Liver (tissue), 8 donors: ENCODE measurements at regions not wholly inside any gene's neighbourhood (a gene's known extent, or its start where the extent isn't known, plus 50 kb on each side); places are given as distances from the start of the nearest gene placed in this dataset.

Experiments
- DNase-seq: peaks from one replicate; pipeline ENCODE4 v3.0.0-alpha.2; 2017; ENCODE audit warnings: low spot score
- H3K27ac ChIP-seq, 2 donors: one replicate each; pipeline ENCODE4 v1.7.0; 2013; ENCODE audit warnings: inconsistent platforms in 2 of 2, low read length in 2 of 2, control low read depth in 1 of 2, low read depth in 1 of 2, mild to moderate bottlenecking in 1 of 2
- H3K27me3 ChIP-seq, 4 donors: one replicate each; pipeline versions ENCODE4 v1.6.1 to v1.7.0; 2013; ENCODE audit warnings: low read length in 3 of 4, inconsistent platforms in 1 of 4, mild to moderate bottlenecking in 1 of 4, moderate library complexity in 1 of 4; ENCODE audit not compliant: control insufficient read depth in 4 of 4, insufficient read depth in 4 of 4
- H3K36me3 ChIP-seq, 4 donors: one replicate each; pipeline versions ENCODE4 v1.6.1 to v1.7.0; 2013; ENCODE audit warnings: low read length in 3 of 4, mild to moderate bottlenecking in 3 of 4, low read depth in 1 of 4, moderate library complexity in 1 of 4; ENCODE audit not compliant: control insufficient read depth in 4 of 4, insufficient read depth in 3 of 4
- H3K4me1 ChIP-seq, 4 donors: one replicate each; pipeline versions ENCODE4 v1.6.1 to v1.7.0; 2013; ENCODE audit warnings: low read length in 3 of 4, mild to moderate bottlenecking in 3 of 4, moderate library complexity in 1 of 4; ENCODE audit not compliant: control insufficient read depth in 4 of 4, insufficient read depth in 4 of 4
- H3K4me3 ChIP-seq, 3 donors: one replicate each; pipeline versions ENCODE4 v1.6.1 to v1.7.0; 2013; ENCODE audit warnings: low read length in 3 of 3, control low read depth in 1 of 3, low read depth in 1 of 3, mild to moderate bottlenecking in 1 of 3
- H3K9ac ChIP-seq, 2 donors: one replicate each; pipeline ENCODE4 v1.7.0; 2013; ENCODE audit warnings: low read length in 2 of 2, mild to moderate bottlenecking in 2 of 2, moderate library complexity in 2 of 2, control low read depth in 1 of 2, low read depth in 1 of 2
- H3K9me3 ChIP-seq, 4 donors: one replicate each; pipeline versions ENCODE4 v1.6.1 to v1.7.0; 2013; ENCODE audit warnings: low read length in 3 of 4; ENCODE audit not compliant: control insufficient read depth in 4 of 4
- ATF3 ChIP-seq: IDR thresholded peaks from 2 replicates; pipeline ENCODE4 v1.6.1; 2016; ENCODE audit warnings: antibody characterized with exemption
- CTCF ChIP-seq: fragments of 150-350 bp; IDR thresholded peaks from 2 replicates; pipeline ENCODE4 v1.5.1; 2017; ENCODE audit warnings: improper control_type of control experiment, low read depth, low read length; ENCODE audit not compliant: missing input control
- EGR1 ChIP-seq, 2 donors: IDR thresholded peaks; 2 replicates each; pipeline ENCODE4 v1.6.1; 2016 to 2018; ENCODE audit warnings: antibody characterized with exemption in 2 of 2, low read depth in 2 of 2
- FOXA1 ChIP-seq: IDR thresholded peaks from 2 replicates; pipeline ENCODE4 v1.6.1; 2016; ENCODE audit warnings: antibody characterized with exemption
- FOXA2 ChIP-seq: IDR thresholded peaks from 2 replicates; pipeline ENCODE4 v1.6.1; 2016; ENCODE audit warnings: antibody characterized with exemption
- GABPA ChIP-seq, 2 donors: IDR thresholded peaks in 1 of 2; conservative IDR thresholded peaks in 1 of 2; 2 replicates each; pipeline ENCODE4 v1.6.1; 2016; ENCODE audit warnings: antibody characterized with exemption in 2 of 2, mild to moderate bottlenecking in 1 of 2, moderate library complexity in 1 of 2
- HNF4G ChIP-seq: IDR thresholded peaks from 2 replicates; pipeline ENCODE4 v1.6.1; 2016; ENCODE audit warnings: antibody characterized with exemption
- JUND ChIP-seq, 2 donors: IDR thresholded peaks; 2 replicates each; pipeline ENCODE4 v1.6.1; 2016; ENCODE audit warnings: antibody characterized with exemption in 2 of 2
- MAX ChIP-seq: IDR thresholded peaks from 2 replicates; pipeline ENCODE4 v1.6.1; 2016; ENCODE audit warnings: antibody characterized with exemption
- NR2F2 ChIP-seq: IDR thresholded peaks from 2 replicates; pipeline ENCODE4 v1.6.1; 2016; ENCODE audit warnings: antibody characterized with exemption
- RAD21 ChIP-seq, 2 donors: IDR thresholded peaks; 2 replicates each; pipeline ENCODE4 v1.6.1; 2016; ENCODE audit warnings: antibody characterized with exemption in 2 of 2, mild to moderate bottlenecking in 2 of 2
- REST ChIP-seq: IDR thresholded peaks from 2 replicates; pipeline ENCODE4 v1.6.1; 2016; ENCODE audit warnings: antibody characterized with exemption, mild to moderate bottlenecking
- RXRA ChIP-seq, 2 donors: IDR thresholded peaks; 2 replicates each; pipeline ENCODE4 v1.6.1; 2017 to 2018; ENCODE audit warnings: antibody characterized with exemption in 2 of 2, mild to moderate bottlenecking in 1 of 2
- TAF1 ChIP-seq: conservative IDR thresholded peaks from 2 replicates; pipeline ENCODE4 v1.6.1; 2016; ENCODE audit warnings: antibody characterized with exemption, mild to moderate bottlenecking
- YY1 ChIP-seq: IDR thresholded peaks from 2 replicates; pipeline ENCODE4 v1.6.1; 2016; ENCODE audit warnings: antibody characterized with exemption, mild to moderate bottlenecking
- ZBTB33 ChIP-seq: IDR thresholded peaks from 2 replicates; pipeline ENCODE4 v1.6.1; 2016; ENCODE audit warnings: antibody characterized with exemption
- WGBS: extraction: QIAGEN DNeasy Blood & Tissue Kit; methylation state at CpG from one replicate; pipeline ENCODE4 v1.1.7; 2013; 5-methylcytosine and 5-hydroxymethylcytosine counted together
- donor health status: healthy.
- donor health status: healthy.
- donor health status: healthy.
- donor health status: healthy.
- donor health status: healthy.

- no peak overlapping the region for H3K9ac ChIP-seq
- H3K27ac ChIP-seq = no peak overlapping the region
- 83% methylated on average over 2 of the region's 2 CpGs for WGBS
- H3K4me1 ChIP-seq = no peaks in the 10 kb centered on the region
- TF ChIP-seq JUND (IDR thresholded peaks at IDR 0.05) (no peak), FOXA1 (no peak), HNF4G (no peak), GABPA (IDR thresholded peaks at IDR 0.05 in 1 of 2, conservative IDR thresholded peaks at IDR 0.05 in 1 of 2) (no peak), REST (no peak), RAD21 (IDR thresholded peaks at IDR 0.05) (no peak), TAF1 (no peak), RXRA (IDR thresholded peaks at IDR 0.05) (no peak)
- H3K36me3 ChIP-seq = no peaks in the 10 kb centered on the region
- H3K4me3 ChIP-seq = no peak overlapping the region
- no peaks in the 10 kb centered on the region for H3K27me3 ChIP-seq
- DNase-seq = no peak
- H3K9me3 ChIP-seq = no peaks in the 10 kb centered on the region
These were observed 147.1 kb upstream of the SESN3 start for GRCh38 chr11:95378111-95378510.

GRCh38 chr11:95375886-95376285 is 144.9 kb upstream of the SESN3 start:
- no peak overlapping the region for H3K27ac ChIP-seq
- no peaks in the 10 kb centered on the region for H3K9me3 ChIP-seq
- no peaks in the 10 kb centered on the region for H3K27me3 ChIP-seq
- no peaks in the 10 kb centered on the region for H3K4me1 ChIP-seq
- WGBS = 29% methylated on average over 3 of the region's 3 CpGs
- H3K9ac ChIP-seq = no peak overlapping the region
- no peak for DNase-seq
- H3K36me3 ChIP-seq = no peaks in the 10 kb centered on the region
- no peak overlapping the region for H3K4me3 ChIP-seq
- TF ChIP-seq CTCF = no peak
- TF ChIP-seq TAF1 = no peak
- TF ChIP-seq FOXA1 = no peak
- no peak for TF ChIP-seq RAD21 (IDR thresholded peaks at IDR 0.05)
- TF ChIP-seq MAX = no peak
- TF ChIP-seq JUND (IDR thresholded peaks at IDR 0.05) = no peak
- no peak for TF ChIP-seq HNF4G
- TF ChIP-seq ATF3 = no peak
- TF ChIP-seq NR2F2 = no peak

- no peaks in the 10 kb centered on the region for H3K4me1 ChIP-seq
- H3K4me3 ChIP-seq = no peak overlapping the region
- no peaks in the 10 kb centered on the region for H3K36me3 ChIP-seq
- no peak for DNase-seq
- H3K9me3 ChIP-seq = no peaks in the 10 kb centered on the region
- H3K9ac ChIP-seq = no peak overlapping the region
- no peak overlapping the region for H3K27ac ChIP-seq
- no peaks in the 10 kb centered on the region for H3K27me3 ChIP-seq
- 89% methylated on average over 1 of the region's 1 CpG for WGBS
- TF ChIP-seq EGR1 (IDR thresholded peaks at IDR 0.05; ENCODE audit: low read depth in 2 of 2) (no peak), JUND (IDR thresholded peaks at IDR 0.05) (no peak), ATF3 (no peak), RXRA (IDR thresholded peaks at IDR 0.05) (no peak), MAX (no peak), NR2F2 (no peak), FOXA2 (no peak), TAF1 (no peak), YY1 (no peak), ZBTB33 (no peak), RAD21 (IDR thresholded peaks at IDR 0.05) (no peak), GABPA (IDR thresholded peaks at IDR 0.05 in 1 of 2, conservative IDR thresholded peaks at IDR 0.05 in 1 of 2) (no peak)
These were observed 144.4 kb upstream of the SESN3 start for GRCh38 chr11:95375451-95375850.
